Fibroblast of skin of abdomen (primary cell): ENCODE measurements at regions not wholly inside any gene's neighbourhood (a gene's known extent, or its start where the extent isn't known, plus 50 kb on each side); places are given as distances from the start of the nearest gene placed in this dataset.

Source experiments
- DNase-seq: peaks from one replicate; pipeline ENCODE4 v3.0.0-alpha.2; 2013

DNA sequence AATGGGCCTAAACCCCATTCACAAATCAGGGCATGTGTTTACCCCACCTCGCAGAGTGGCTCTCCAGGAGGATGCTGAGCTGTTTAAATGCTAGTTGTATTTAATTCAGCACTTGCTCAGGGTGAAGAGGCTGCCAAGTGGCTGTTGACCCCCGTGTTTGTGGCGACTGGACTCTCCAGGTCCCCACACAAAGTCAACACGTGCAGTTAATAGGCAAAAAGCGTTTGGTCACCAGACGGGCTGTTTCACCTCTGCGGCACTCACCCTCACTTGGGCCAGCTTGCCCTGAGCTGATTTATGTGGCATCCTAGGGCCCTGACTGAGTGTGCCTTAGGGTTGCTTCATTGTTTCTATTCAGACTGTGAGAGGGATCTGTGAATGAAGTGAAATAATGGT lies 152.3 kb downstream of the GAS1 start:
- DNase-seq = no peak

DNA sequence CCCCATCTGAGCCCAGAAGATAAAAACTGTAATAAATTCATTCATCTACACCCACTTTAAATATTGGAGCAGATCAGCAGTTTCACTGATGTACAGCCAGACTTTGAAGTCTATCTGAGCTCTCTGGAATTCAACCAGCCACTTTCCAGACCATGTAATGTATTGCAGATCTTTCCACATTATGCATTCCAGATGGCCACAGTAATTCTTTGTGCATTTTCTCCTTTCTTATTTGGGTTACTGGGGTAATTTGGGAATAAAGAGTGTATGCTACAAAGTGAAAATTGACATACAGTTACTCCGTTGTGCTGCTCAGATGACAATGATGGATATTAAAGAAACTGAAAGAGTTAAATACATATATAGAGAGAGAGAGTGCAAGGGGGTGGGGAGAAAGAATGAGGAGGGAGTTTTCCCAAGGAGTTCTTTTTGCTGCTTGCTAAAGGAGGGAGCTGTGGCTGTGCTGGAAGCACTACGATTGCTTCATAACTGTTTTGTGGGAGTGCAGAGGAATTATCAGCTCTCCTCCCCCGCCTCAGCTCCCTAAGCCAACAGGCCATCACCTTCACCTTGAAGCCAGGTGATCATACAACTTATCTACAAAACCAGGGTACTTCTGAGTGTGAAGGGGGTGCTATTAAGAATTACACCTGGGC lies 152.8 kb downstream of the GAS1 start:
- DNase-seq = peak; percentile 96

DNA sequence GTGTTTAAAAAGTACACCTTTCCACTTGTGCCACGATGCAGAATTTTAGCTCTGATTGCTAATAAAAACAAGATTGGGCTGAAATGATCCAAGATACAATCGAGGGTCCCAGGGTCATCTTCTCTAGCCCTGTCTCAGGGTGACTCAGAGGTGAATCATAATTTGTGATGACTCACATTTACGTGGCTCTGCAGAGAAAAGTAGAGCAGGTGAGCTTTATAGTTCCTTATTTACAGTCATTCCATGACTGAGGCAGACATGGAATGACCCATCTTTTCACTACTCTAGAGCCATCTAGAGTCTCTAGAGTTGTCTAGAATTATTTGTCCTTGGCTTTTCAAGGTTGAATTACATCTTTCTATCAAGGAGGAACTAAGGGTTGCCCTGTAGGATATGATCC lies 155.2 kb downstream of the GAS1 start:
- DNase-seq = peak; percentile 33

DNA sequence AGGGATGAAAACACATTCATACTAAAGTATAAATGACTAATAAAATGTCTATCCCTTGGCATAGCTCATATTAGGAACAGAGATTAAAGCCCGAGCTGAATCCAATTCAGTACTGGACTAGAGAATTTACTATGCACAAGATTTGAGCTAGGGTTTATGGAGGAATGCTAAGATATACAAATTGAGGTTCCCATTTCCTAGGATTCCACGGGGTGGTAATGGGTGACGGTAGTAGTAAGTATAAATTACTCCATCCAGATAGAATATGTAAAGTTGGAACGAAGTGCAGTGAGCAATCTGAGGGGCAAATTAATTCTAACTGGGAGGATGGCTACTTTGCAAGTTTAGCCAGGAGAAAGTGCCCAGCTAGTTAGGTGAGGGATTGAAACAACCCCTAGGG lies 156.5 kb downstream of the GAS1 start:
- no peak for DNase-seq

DNA sequence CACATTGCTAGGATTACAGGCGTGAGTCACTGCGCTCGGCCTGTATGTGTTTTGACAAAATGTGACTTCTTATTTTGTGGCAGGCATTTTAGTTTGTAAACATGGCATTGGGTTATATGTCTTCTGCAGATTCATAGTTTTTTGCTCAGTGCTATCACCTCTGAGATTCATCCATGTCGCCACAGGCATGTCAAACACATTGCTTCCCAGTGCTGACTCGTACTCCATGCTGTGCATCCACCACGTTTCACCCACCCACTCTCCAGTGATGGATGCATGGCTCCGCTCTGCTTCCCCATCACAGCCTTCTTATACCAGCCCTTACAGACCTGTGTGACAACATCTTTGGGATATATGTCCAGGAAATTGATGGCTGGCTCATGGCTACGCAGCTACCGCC lies 158.8 kb downstream of the GAS1 start:
- peak; percentile 80 for DNase-seq

DNA sequence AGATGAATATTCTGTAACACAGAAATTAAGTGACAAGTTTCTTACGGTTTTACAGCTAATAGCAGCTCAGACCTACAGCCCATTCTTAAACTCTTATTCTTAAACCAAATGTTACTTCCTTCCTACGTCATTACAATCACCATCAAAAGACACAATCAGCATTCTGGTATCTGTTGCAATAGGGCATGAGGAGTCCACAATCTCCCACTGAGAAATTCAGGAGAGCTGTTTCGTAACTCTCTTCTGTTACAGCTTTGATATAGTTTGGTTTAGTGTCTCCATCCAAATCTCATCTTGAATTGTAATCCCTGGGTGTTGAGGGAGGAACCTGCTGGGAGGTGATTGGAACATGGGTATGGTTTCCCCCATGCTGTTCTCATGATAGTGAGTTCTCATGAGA lies 163.4 kb downstream of the GAS1 start:
- DNase-seq = peak; percentile 87

DNA sequence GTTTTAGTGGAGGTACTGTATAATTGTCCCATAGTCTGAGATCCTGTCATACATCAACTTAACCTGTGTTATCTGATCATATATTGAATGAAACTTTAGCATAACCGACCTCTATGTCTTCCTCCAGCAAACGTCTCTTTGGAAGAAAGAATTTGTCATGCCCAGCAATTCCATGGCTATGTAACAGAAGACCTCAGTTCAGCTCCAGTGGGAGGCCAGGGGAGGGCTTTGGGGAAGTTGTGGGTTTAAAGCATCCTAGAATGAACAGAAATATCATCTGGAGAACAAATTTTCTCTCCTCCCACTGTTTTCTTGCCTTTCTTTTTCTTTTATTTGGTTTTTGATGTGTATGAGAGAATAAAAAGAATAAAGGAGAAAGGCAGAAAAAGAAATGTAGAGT lies 164.5 kb downstream of the GAS1 start:
- DNase-seq = peak; percentile 18

DNA sequence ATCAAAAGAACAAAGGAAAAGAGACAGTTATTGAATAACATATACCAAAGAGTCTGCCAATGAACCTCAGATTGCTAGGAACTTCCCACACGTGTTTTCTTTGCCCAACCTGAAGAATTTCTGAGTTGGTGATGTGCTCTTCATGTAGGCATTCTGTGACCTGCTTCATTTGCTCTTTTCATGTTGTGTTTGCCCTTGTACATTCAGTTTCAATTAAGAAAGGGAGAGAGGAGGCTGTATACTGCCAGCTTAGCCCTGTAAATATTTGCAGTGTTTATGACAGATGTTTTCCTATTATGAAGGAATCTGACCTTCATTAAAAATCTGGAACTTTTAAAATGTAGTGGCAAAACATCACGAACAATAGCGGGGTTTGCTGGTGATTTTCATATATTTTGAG lies 168.5 kb downstream of the GAS1 start:
- no peak for DNase-seq

DNA sequence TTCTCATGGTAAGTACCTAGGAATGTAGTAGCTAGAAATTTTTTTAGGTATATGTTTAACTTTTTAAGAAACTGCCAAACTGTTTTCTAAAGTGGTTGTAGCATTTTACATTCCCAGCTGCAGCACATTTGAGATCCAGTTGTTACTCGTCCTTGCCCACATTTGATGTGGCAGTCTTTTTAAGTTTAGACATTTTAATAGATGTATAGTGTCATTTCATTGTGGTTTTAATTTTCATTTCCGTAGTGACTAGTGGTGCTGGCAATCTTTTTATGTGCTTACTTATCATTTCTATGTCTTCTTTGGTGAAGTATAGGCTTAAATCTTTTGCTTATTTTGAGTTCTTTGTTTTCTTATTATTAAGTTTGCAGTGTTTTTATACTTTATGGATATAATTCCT lies 171.6 kb downstream of the GAS1 start:
- no peak for DNase-seq

DNA sequence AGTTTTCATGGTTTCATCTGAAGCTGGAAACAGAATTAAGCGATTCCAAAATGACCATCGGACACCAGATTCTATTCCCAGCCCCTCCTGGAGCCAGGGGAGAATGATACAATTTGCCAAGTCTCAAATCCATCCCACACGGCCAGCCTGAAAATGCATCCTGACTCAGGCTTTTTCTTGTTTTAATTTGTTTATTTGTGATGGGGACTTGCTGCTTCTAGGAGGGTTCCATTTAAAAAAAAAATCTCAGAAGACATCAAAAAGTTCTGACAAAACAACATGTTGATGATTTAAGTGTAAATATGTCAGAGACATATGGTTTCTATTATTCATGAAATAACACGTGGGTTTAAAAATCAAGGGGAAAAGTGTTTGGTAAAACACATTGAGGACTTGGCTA lies 173.2 kb downstream of the GAS1 start:
- DNase-seq = no peak

DNA sequence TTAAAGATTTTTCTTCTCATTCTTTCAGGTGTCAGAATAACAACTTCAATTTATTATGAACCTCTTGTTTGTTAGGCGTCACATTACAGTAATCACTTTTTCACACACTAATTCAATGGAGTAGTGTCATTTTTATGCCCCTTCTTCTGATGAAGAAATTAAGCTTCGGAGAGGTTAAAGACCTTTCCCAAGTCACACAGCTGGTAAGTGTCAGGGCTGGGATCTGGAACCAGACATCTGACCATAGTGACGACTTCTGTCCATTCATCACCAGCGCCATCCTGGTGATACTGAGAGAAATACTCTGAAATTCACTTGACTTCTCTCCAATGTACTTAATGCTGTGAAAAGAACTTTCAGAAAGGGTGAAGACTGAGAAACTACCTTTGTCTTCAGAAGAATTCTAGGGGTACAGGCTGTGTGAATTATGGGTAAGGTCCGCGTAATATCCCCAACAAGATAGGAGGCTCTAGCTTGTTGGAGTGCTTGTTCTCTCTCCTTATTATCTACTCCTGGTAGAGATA lies 173.8 kb downstream of the GAS1 start:
- no peak for DNase-seq

DNA sequence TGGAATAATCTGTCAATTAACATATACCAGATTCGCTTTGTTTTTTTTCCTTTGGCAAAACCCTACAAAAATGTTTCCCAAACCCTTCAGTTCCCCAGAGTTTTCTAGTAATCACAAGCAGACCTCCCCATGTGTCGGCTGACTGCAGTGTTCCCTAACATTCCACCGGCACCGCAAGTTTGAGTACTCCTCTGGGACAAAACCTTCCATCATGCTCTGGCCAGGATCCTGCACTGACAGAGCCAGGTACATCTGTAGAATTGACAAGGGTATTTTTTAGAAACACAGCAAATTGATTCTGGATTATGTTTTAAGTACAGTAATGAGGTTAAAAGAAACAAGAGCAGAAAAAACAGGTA lies 174.7 kb downstream of the GAS1 start:
- DNase-seq = peak; percentile 81

DNA sequence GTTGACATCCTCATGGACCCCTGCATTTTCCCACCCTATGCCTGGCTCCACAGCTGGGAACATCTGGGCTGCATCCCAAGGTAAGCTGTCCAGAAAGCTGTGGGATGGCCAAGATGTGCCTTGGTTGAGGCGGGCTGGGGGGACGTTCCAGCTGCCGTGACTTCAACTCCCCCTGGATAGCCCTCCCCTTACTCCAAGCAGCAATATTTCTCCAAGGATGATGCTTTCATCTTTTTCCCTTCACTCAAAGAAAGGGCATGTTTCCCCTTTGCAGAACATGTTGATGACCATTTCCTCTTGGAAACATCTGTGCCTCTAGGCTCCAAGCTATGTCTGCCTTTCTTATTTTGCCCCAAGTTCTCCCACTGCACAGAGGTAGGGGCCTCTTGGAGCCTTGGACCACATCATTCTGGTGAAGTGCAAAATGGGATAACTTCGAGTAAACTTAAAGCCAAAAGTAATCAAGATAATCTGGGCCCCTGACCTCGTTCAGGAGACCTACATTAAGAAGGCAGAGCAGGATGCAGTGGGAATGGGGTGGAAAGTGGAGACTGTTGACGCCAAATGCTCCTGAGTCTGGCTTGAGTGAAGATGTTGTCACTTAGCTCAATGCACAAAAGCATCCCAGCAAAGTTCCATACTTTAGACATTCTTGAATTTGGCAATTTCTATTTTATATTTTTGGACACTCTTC lies 175.2 kb downstream of the GAS1 start:
- no peak for DNase-seq

DNA sequence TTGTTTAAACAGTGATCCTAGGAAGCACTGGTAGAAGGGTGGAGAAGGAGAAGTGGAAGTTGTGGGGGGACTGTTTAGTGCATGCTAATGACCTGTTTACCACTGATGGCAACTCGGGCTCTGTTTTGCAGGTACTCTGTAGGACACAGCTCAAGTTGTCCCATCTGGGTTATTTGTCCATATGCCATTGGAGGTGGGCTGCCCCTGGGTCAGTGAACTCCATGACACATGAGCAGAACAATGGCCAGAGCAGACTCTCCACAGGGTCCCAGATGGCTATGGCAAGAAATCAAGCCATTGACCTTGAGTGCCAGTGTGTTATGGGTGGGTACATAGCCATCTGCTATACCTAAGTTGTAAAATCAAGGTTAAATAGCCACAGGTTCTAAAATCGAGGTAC lies 175.9 kb downstream of the GAS1 start:
- DNase-seq = no peak

DNA sequence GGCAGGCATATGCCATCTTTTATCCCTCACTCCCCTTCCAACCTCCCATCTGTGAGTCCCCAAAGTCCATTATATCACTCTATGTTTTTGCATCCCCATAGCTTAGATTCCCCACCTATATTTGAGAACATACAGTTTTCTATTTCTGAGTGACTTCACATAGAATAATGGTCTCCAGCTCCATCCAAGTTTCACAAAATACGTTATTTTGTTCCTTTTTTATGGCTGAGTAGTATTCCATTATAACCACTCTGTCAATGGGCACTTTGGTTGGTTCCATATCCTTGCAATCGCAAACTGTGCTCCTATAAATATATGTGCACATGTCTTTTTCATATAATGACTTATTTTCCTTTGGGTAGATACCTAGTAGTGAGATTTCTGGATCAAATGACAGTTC lies 178.6 kb downstream of the GAS1 start:
- no peak for DNase-seq

DNA sequence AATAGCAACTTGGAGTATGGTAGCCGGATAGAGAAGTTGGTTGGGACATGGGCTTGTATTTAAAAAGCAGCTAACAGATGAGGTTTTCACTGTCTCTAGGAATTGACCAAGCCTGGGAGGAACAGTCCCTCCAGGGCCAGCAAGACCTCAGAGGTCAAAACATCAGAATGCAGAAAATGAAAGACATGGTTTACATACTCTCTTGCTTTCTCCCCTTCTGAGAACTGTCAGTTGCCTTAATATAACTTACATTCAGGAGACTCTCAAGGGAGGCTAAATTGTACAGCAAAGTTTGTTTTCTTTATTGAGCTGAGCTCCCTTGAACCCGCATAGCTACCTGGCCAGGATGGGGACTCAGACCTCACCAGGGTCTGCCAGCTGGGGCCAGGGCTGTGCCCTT lies 179.3 kb downstream of the GAS1 start:
- no peak for DNase-seq

DNA sequence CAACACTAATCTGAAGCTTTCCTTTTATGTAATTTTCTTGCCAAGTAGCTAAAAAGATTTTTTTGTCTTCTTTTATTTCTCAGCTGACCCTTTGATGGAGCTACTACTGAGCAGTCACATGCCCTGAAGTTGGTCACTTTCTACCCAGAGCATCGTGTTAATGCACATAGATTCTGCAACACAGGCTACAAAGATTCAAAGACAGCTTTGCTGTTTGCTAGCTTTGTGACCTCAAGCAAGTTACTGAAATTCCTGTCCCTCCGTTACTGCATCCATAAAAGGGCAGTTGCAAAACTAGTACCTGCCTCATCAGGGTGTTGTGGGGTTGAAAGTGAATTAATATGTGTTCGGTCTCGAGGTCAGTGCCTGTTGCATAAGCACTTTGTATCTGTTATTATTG lies 179.9 kb downstream of the GAS1 start:
- DNase-seq = no peak

DNA sequence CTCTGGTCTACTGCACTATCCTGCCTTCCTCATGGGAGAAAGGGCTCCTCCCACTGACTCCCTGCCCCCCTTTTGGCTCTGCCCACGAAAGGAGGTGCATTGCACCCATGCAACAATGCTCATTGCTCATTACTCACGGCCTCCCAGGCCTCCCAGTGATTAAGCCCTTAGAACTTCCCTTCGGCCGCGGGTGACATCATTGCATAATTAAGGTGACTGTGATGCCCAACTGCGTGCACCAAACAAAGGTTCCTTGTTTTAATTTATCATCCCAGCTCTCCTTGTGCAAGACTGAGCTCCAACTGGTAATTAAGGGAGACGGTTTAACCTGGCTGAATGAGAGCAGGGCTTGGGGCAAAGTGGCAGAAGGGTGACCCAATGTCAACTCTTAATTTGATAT lies 180.4 kb downstream of the GAS1 start:
- DNase-seq = peak; percentile 92

DNA sequence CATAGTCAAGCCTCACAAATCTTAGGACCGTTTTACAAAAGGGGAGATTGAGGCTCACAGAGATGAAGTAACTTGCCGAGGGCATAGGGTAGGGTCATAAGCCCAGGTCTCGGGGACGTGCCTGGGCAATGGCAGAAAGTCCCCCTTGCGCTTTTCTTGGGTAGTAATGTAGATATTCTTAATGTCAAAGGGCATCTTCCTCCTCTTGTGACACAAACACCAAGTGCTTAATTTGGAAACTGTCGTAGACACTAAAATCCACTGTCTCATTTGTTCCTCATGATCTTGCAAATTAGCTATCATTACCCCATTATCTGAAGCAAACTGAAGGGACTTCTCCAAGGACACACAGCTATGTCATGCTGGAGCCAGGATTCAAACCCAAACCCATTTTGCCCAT lies 180.8 kb downstream of the GAS1 start:
- DNase-seq = no peak

DNA sequence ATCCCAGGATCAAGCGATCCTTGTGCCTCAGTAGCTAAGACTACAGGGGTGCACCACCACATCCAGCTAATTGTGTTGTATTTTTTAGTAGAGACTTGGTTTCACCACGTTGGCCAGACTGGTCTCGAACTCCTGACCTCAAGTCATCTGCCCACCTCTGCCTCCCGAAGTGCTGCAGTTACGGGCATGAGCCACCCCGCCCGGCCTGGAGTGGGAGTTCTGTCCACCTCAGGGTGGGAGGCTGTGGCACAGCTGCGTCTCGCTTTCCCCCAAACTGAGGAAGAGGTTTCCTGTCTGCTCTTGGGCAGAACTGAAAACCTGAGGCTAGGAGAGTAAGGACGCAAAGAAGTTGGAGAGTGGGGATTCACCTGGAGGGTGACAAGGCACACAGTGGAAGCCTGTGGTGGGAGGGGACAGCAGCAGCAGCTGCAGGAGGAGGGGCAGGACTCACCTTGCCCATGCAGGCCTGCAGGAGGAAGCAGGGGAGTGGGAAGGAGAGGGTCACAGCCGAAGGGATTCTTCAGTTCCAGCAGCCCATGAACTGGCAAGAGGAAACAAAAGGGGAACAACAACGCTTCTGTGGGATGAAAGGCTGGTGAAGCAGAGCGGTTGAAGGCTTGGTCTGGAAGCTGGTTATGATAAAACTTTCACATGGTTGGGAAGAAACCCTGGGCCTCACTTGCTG lies 181.4 kb downstream of the GAS1 start:
- no peak for DNase-seq

DNA sequence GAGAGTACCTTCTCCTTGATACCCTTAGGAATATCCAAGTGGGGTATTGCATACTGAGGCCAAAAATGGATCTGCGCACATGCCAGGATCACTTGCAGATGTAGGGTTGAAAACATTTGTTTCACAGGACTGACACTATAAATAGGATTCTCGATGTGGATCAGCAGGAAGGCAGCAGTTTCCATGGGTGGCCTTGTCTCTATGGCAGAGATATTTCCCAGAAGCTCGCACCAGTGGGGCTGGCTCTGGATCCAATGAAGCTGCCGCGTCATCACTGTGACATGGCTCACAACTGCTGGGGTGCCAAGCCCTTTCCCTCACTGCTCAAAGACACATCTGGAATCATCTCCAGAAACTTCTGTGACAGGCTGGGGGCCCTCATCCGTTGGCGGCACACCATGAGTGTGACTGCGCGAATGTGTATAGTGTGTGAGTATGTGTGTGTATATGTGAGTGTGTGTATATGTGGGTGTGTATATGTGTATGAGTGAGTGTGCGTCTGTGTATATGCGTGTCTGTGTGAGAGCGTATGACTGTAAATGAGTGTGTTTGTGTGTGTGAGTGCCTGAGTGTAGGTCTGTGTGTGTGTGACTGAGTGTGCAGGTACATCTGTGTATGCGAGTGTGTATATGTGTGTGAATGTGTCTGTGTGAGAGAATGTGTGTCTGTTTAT lies 182.5 kb downstream of the GAS1 start:
- peak; percentile 58 for DNase-seq

DNA sequence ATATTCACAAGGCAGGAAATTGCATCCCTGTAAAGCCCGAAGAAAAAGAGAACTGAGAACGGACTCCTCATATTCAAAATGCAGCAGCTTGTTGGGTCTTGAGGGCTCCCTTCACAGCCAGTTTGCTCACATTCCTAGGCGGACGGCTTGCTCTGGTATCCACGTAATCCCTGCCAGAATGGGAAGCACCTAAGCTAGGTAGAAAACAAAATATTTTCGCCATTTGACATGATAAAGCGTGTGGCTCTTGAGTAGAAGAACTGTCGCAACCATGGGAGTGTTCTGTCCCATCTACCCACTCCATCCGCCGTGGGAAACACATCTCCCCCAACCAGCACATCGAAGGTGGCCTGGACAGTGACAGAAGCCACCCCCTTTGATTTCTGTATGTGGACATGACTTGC lies 183.1 kb downstream of the GAS1 start:
- DNase-seq = no peak

DNA sequence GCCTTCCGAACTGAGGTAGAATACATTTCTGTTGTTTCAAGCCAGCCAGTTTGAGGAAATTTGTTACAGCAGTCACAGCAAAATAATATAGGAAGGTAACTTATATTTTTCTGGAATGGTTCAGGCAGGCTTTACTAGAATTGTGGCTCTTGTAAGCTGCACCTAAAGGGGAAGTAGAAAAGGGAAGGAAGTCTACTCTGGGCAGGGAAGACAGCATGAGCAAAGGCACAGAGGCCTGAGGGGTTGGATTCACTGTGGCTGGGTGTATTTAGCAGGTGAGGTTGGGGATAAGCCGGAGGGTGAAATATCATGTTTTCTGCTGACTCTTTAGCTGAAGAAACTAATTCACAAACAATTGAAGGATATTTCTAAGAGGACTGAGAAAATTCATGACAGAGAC lies 183.5 kb downstream of the GAS1 start:
- no peak for DNase-seq

DNA sequence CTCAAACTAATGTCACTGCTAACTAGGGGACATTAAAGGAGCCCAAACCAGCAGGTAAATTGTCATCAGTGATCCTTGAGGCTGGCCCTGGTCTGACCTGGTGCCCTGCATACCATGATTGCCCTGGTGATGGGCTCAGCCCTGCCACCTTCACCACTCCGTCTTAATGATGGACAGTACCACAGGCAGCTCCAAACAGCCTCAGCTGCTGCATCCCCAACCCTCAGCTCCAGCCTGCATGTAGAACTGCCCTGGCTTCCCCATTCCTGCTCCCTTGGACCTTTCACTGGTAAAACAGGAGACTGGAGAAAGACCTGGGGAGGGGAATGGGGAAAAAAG lies 190.0 kb downstream of the GAS1 start:
- DNase-seq = no peak
